Stimulated activated naive CD8-positive, alpha-beta T cell treated with anti-CD3 and anti-CD28 coated beads, Interleukin-15, Interleukin-2, amounts not matched to agents 100 U/mL and 50 U/mL, for 24 hours (primary cell): ENCODE measurements at regions not wholly inside any gene's neighbourhood (a gene's known extent, or its start where the extent isn't known, plus 50 kb on each side); places are given as distances from the start of the nearest gene placed in this dataset.

Experiments
- ATAC-seq: fragments of 150-1000 bp; cut with Tn5 transposase; one replicate; pipeline ENCODE4 v1.10.0; 2021
- DNase-seq: peaks from one replicate; pipeline ENCODE4 v3.0.0; 2021

GRCh38 chr11:128365044-128365443, 222.3 kb downstream of the ETS1 start:
- ATAC-seq (no peak), DNase-seq (no peak)

GRCh38 chr11:128361451-128362020, 225.8 kb downstream of the ETS1 start:
- peak; percentile 19 for ATAC-seq
- DNase-seq = no peak

GRCh38 chr11:128359515-128359914, 227.8 kb downstream of the ETS1 start:
- DNase-seq (no peak), ATAC-seq (no peak)

GRCh38 chr11:128357073-128357472, 230.3 kb downstream of the ETS1 start:
- DNase-seq (no peak), ATAC-seq (no peak)

GRCh38 chr11:128355558-128355957, 231.8 kb downstream of the ETS1 start:
- DNase-seq = no peak
- no peak for ATAC-seq

- no peak for DNase-seq
- ATAC-seq = no peak
Measured at GRCh38 chr11:128354476-128354875, 232.9 kb downstream of the ETS1 start.

- ATAC-seq (peak; percentile 21), DNase-seq (no peak)
Measured at GRCh38 chr11:128351168-128351567, 236.2 kb downstream of the ETS1 start.

GRCh38 chr11:128349650-128350299, 237.6 kb downstream of the ETS1 start:
- DNase-seq (no peak), ATAC-seq (no peak)

GRCh38 chr11:128346804-128347203, 240.6 kb downstream of the ETS1 start:
- DNase-seq (peak; percentile 23), ATAC-seq (peak; percentile 56)

- ATAC-seq (no peak), DNase-seq (no peak)
Measured at GRCh38 chr11:128345316-128345715, 242.0 kb downstream of the ETS1 start.

GRCh38 chr11:128343870-128344269, 243.5 kb downstream of the ETS1 start:
- ATAC-seq (peak; percentile 53), DNase-seq (no peak)

- no peak for DNase-seq
- ATAC-seq = no peak
Measured at GRCh38 chr11:128343135-128343514, 244.2 kb downstream of the ETS1 start.

GRCh38 chr11:128342511-128343134, 244.7 kb downstream of the ETS1 start:
- DNase-seq (peak; percentile 69), ATAC-seq (peak; percentile 80)

- DNase-seq = peak; percentile 49
- no peak for ATAC-seq
Measured at GRCh38 chr11:128341280-128342248, 245.8 kb downstream of the ETS1 start.

- ATAC-seq = peak; percentile 35
Measured at GRCh38 chr11:128339792-128340191, 247.6 kb downstream of the ETS1 start.

GRCh38 chr11:128338811-128339210, 248.5 kb downstream of the ETS1 start:
- DNase-seq (no peak), ATAC-seq (no peak)

More at GRCh38 chr11:128339792-128340191, 247.6 kb downstream of the ETS1 start:
- no peak for DNase-seq

- DNase-seq (no peak), ATAC-seq (no peak)
Measured at GRCh38 chr11:128336203-128336602, 251.2 kb downstream of the ETS1 start.

- no peak for ATAC-seq
- no peak for DNase-seq
Measured at GRCh38 chr11:128335729-128336128, 251.6 kb downstream of the ETS1 start.

GRCh38 chr11:128334311-128335044, 252.9 kb downstream of the ETS1 start:
- DNase-seq (no peak), ATAC-seq (no peak)

- no peak for DNase-seq
- no peak for ATAC-seq
Measured at GRCh38 chr11:128331317-128331716, 256.0 kb downstream of the ETS1 start.

GRCh38 chr11:128330203-128330602, 257.2 kb downstream of the ETS1 start:
- no peak for ATAC-seq

More at GRCh38 chr11:128330203-128330602, 257.2 kb downstream of the ETS1 start:
- DNase-seq = no peak
